ENCODE measurements at regions not wholly inside any gene's neighbourhood (a gene's known extent, or its start where the extent isn't known, plus 50 kb on each side); places are given as distances from the start of the nearest gene placed in this dataset.
A peak's percentile ranks its signal among the peaks of the same experiment; 100 is the strongest.

GRCh38 chr4:15130441-15130840 lies 128.2 kb downstream of the CPEB2 start:
- no peak overlapping the region for H3K4me3 ChIP-seq
- no peaks in the 10 kb centered on the region for H3K36me3 ChIP-seq
- H3K4me1 ChIP-seq, result no peaks in the 10 kb centered on the region
- H3K27me3 ChIP-seq, result no peaks in the 10 kb centered on the region
- H3K9me3 ChIP-seq, result no peaks in the 10 kb centered on the region
- in situ Hi-C loops (cut with MboI; ENCODE audit: low sequenced_read_pairs in 4 of 4) (no loop called here), intact Hi-C loops (cut with DNase I; ENCODE audit: low total_unique reads) (no loop called here)
- H3K27ac ChIP-seq, result no peak overlapping the region
- no peak for TF ChIP-seq CTCF (IDR thresholded peaks at IDR 0.05 in 4 of 5, conservative IDR thresholded peaks at IDR 0.05 in 1 of 5)
- no peak for TF ChIP-seq POLR2A (IDR thresholded peaks at IDR 0.05)
- ATAC-seq (no peak), DNase-seq (no peak)

GRCh38 chr4:15131551-15131950 lies 129.3 kb downstream of the CPEB2 start:
- ATAC-seq, result peak; percentile 54 to 76
- Histone ChIP-seq H3K36me3 (no peaks in the 10 kb centered on the region), H3K27ac (no peak overlapping the region), H3K4me3 (no peak overlapping the region), H3K27me3 (no peaks in the 10 kb centered on the region), H3K9me3 (no peaks in the 10 kb centered on the region), H3K4me1 (no peaks in the 10 kb centered on the region)
- TF ChIP-seq CTCF (IDR thresholded peaks at IDR 0.05 in 4 of 5, conservative IDR thresholded peaks at IDR 0.05 in 1 of 5) (no peak), POLR2A (IDR thresholded peaks at IDR 0.05) (no peak)
- DNase-seq, result peak; percentile 16 to 56
- in situ Hi-C loops (cut with MboI; ENCODE audit: low sequenced_read_pairs in 4 of 4) (no loop called here), intact Hi-C loops (cut with DNase I; ENCODE audit: low total_unique reads) (no loop called here)

- in situ Hi-C loops (cut with MboI; ENCODE audit: low sequenced_read_pairs in 4 of 4) (no loop called here), intact Hi-C loops (cut with DNase I; ENCODE audit: low total_unique reads) (no loop called here)
- H3K4me3 ChIP-seq, result no peak overlapping the region
- no peaks in the 10 kb centered on the region for H3K36me3 ChIP-seq
- DNase-seq (no peak), ATAC-seq (no peak)
- no peak for TF ChIP-seq CTCF (IDR thresholded peaks at IDR 0.05 in 4 of 5, conservative IDR thresholded peaks at IDR 0.05 in 1 of 5)
- TF ChIP-seq POLR2A (IDR thresholded peaks at IDR 0.05), result no peak
- no peaks in the 10 kb centered on the region for H3K27me3 ChIP-seq
- H3K27ac ChIP-seq, result no peak overlapping the region
- no peaks in the 10 kb centered on the region for H3K9me3 ChIP-seq
- H3K4me1 ChIP-seq, result no peaks in the 10 kb centered on the region
These were observed 130.5 kb downstream of the CPEB2 start for GRCh38 chr4:15132739-15133138.

- no peaks in the 10 kb centered on the region for H3K4me1 ChIP-seq
- in situ Hi-C loops (cut with MboI; ENCODE audit: low sequenced_read_pairs in 4 of 4), result no loop called here
- H3K4me3 ChIP-seq, result no peak overlapping the region
- no peak overlapping the region for H3K27ac ChIP-seq
- TF ChIP-seq POLR2A (IDR thresholded peaks at IDR 0.05), result no peak
- no peak for TF ChIP-seq CTCF (IDR thresholded peaks at IDR 0.05 in 4 of 5, conservative IDR thresholded peaks at IDR 0.05 in 1 of 5)
- H3K36me3 ChIP-seq, result no peaks in the 10 kb centered on the region
- DNase-seq, result no peak
- intact Hi-C loops (cut with DNase I; ENCODE audit: low total_unique reads), result no loop called here
- H3K27me3 ChIP-seq, result no peaks in the 10 kb centered on the region
- no peaks in the 10 kb centered on the region for H3K9me3 ChIP-seq
- ATAC-seq, result no peak
These were observed 137.3 kb downstream of the CPEB2 start for GRCh38 chr4:15139599-15139998.

GRCh38 chr4:15142201-15142600 lies 139.9 kb downstream of the CPEB2 start:
- H3K4me3 ChIP-seq, result no peak overlapping the region
- H3K9me3 ChIP-seq, result no peaks in the 10 kb centered on the region
- no peaks in the 10 kb centered on the region for H3K4me1 ChIP-seq
- in situ Hi-C loops (cut with MboI; ENCODE audit: low sequenced_read_pairs in 4 of 4), result no loop called here
- ATAC-seq (no peak), DNase-seq (no peak)
- H3K27ac ChIP-seq, result no peak overlapping the region
- no peak for TF ChIP-seq POLR2A (IDR thresholded peaks at IDR 0.05)
- no peak for TF ChIP-seq CTCF (IDR thresholded peaks at IDR 0.05 in 4 of 5, conservative IDR thresholded peaks at IDR 0.05 in 1 of 5)
- intact Hi-C loops (cut with DNase I; ENCODE audit: low total_unique reads), result no loop called here
- no peaks in the 10 kb centered on the region for H3K36me3 ChIP-seq
- no peaks in the 10 kb centered on the region for H3K27me3 ChIP-seq

Data from gastrocnemius medialis (tissue), 4 donors.